NCI-H2171 treated with DMSO at 0.1 percent for 48 hours (cell line): ENCODE measurements at regions not wholly inside any gene's neighbourhood (a gene's known extent, or its start where the extent isn't known, plus 50 kb on each side); places are given as distances from the start of the nearest gene placed in this dataset.

Source experiments
- DNase-seq: peaks from one replicate; lab custom pipeline; 2025; lab: John Stamatoyannopoulos, UW

- no peak for DNase-seq
Measured at GRCh38 chr9:107431461-107431860, 58.1 kb downstream of the KLF4 start.

DNA sequence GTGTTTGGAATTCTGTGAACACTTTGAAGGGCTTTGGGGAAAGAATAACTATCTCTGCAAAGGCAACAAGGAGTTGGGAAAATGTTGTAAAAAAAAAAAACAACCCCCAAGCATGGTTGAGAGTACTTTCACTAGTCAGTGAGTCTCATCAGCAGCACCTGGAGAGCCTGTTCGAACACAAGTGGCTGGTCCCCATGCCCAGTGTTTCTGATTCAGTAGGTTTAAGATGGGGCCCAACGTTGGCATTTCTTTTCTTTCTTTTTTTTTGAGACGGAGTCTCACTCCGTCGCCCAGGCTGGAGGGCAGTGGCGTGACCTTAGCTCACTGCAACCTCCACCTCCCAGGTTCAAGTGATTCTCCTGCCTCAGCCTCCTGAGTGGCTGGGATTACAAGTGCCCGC is 59.5 kb downstream of the KLF4 start:
- DNase-seq, result no peak

DNA sequence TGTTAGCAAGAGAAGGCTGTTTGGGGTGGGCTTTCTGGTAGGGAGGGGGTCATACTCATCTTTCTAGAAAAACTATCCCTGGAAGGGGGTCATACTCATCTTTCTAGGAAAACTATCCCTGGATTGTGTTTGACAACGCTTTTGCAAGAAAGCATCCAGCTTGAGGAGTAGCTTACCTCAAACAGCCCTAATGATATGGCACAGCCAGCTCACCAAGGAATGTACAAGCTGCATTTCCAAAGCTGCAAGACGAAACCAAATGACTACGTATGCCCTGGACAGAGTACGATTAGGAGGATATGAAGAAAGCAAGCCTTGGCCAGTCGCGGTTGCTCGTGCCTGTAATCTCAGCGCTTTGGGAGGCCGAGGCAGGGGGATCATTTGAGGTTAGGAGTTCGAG is 63.4 kb downstream of the KLF4 start:
- DNase-seq, result no peak

GRCh38 chr9:107425101-107426025 is 64.2 kb downstream of the KLF4 start:
- DNase-seq, result no peak

- DNase-seq, result no peak
Measured at GRCh38 chr9:107423540-107423939, 66.0 kb downstream of the KLF4 start.

DNA sequence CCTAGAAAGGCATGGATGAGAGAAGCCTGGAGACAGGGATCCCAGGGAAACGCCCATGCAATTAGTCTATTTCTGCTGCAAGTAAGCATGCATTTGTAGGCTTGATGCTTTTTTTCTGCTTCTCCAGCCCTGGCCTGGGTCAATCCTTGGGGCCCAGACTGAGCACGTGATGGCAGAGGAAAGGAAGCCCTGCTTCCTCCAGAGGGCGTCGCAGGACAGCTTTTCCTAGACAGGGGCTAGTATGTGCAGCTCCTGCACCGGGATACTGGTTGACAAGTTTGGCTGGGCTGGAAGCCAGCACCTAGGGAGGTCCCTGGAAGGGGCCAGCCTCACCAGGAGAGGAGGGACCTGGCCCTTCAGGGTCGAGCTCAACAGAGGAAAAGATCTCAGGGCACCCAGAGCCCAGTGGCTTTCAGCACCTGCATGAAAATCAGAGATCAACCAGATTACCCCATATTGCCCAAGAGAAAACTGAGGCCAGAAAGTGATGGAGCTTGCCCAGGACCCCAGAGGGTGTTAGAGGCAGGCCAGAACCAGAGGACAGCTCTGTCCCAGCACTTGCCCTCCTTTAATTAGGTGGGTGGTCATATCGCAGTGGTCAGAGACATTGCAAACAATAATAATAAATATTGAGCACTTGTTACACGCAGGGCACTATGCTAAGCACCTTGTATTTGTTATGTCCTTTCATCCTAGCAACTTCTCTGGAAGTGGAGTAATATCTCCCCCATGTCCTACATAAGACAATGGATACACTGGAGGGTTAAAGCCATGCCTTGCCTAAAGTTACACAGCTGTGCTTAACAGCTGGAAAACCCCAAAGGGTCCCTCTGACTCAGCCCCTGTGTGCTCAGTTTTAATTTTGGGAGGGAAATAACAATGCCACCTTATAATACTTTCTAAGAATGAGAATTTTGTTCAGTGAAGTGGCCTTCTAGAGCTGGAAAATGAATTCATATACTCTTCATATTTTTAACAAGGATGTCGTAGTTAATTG is 67.1 kb downstream of the KLF4 start:
- DNase-seq, result peak; percentile 47

DNA sequence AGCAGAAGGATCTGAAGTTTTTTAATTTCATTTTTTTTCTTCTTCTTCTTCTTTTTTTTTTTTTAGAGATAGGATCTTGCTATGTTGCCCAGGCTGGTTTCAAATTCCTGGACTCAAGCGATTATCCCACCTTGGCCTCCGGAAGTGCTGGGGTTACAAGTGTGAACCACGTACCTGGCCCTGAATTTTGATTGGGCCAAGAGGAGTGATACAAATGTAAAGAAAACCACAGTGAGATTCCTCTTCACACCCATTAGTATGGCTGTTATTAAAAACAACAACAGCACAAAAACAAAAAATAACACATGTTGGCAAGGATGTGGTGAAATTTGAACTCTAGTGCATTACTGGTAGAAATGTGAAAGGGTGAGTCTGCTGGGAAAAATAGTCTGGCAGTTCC is 79.1 kb downstream of the KLF4 start:
- DNase-seq, result no peak

- no peak for DNase-seq
Measured at GRCh38 chr9:107409581-107410389, 79.8 kb downstream of the KLF4 start.

DNA sequence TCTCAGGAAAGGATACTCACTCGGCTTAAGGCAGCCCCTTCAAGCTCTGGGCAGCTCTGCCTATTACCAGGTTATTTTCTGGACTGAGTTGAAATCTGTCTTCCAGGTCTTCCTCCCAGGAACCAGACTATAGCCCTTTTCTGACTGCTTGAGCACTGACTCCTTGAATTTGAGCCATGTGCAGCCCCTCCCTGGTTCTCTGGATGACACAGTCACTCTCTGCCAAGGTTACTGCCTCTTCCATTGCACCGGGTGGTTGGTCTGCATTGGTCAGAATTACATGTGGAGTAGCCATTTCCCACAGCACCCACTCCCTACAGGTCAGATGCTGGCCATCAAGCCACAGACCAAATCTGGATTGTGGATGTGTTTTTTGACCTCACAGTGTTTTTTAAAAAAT is 81.9 kb downstream of the KLF4 start:
- no peak for DNase-seq

GRCh38 chr9:107405511-107405910 is 84.1 kb downstream of the KLF4 start:
- DNase-seq, result no peak

GRCh38 chr9:107404736-107405135 is 84.8 kb downstream of the KLF4 start:
- DNase-seq, result no peak

GRCh38 chr9:107404161-107404560 is 85.4 kb downstream of the KLF4 start:
- peak; percentile 19 for DNase-seq

DNA sequence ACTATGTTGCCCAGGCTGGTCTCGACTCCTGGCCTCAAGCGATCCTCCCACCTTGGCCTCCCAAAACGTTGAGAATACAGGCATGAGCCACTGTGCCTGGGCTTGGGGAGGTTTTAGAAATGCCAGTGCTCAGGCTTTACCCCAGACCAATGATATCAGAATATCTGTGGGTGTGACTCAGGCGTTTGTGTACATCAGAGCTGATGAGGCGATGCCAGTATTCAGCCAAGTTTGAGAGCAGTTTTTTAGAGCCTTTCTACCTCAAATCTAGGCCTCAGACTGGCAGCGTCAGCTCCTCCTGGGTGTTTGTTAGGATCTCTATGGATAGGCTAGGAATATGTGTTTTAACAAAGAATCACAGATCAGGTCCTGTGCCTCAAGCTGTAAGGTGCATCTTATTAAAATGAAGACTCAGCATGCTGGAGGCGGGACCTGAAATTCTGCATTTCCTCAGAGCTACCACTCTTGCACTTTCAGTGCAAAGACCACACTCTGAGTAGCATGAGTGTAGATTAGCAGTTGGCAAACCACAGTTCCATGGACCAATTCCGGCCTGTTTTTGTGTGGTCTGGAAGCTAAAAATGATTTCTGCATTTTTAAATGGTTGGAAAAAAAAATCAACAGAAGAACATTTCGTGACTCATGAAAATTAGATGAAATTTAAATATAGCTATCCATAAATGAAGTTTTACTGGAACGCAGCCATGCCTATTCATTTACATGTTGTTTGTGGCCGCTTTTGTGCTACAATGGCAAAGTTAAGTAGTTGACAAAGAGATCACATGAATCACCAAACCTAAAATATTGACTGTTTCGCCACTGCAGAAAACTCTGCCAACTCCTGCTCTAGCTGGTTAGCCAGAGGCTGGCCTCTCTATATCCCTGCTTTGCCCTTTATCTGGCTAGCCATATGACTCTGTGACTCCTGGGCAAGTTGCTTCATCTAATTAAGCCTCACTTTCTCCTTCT is 92.2 kb downstream of the KLF4 start:
- no peak for DNase-seq

DNA sequence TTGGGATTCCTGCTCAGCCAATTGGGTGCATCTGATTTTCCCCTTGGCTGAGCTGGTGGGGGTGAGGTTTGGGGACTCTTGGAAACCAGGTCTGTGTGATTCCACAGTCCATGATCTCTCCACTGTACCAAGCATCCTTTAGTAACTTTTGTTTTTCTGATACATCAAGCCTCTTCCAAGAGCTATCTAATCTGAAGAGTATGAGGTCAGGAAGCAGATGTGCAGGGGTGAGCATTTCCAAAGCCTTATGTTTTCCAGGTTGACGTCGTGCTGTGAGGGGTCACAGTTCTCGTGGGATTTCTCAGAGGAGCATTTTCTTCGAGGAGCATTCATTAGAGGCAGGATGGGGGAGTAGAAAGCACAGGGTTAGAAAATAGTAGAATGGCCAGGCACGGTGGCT is 95.3 kb downstream of the KLF4 start:
- DNase-seq, result peak; percentile 26

GRCh38 chr9:107390778-107391177 is 98.8 kb downstream of the KLF4 start:
- DNase-seq, result no peak

- DNase-seq, result no peak
Measured at GRCh38 chr9:107390279-107390678, 99.3 kb downstream of the KLF4 start.

GRCh38 chr9:107389617-107390071 is 99.9 kb downstream of the KLF4 start:
- no peak for DNase-seq

DNA sequence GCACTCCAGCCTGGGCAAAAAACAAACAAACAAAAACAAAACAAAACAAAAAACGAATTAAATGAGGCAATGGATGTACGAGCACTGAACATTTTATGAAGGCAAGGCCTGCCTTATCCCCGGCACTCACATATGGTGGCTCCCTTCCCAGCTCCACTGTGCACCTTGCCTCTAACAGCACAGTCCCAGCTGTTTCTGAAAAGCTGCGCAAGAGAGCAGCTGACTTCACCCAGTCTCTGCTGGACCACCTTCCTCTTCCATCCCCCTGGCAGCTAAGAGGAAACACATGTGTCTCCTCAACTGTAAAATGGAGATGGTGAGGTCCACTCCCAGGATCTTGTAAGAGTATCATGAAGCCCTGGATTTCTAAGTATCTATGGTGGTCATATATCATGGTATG is 100.7 kb downstream of the KLF4 start:
- DNase-seq, result no peak

DNA sequence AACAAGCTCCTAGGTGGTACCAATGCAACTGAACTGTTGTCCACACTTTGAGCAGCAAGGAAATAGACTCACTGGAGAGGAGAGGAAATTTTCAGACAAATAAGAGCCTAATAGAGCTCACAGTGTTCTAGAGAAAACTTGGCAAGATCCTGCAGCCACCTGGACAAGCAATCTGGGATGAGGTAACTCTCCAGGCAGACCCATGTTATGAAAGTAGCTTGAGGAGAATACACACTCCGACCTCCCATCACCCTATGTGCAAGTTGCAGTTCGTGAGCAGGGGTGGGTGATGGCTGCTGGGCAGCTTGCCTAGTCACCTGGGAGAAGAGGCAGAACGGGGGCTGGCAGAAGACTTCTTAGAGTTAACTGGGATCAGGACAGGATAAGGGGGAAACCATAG is 102.2 kb downstream of the KLF4 start:
- peak; percentile 24 for DNase-seq

GRCh38 chr9:107386396-107386795 is 103.2 kb downstream of the KLF4 start:
- no peak for DNase-seq
